Mesodermal cell (in vitro differentiated cells): ENCODE measurements at regions not wholly inside any gene's neighbourhood (a gene's known extent, or its start where the extent isn't known, plus 50 kb on each side); places are given as distances from the start of the nearest gene placed in this dataset.
"Not testable (repeated sequence)": the region's sequence is repeated elsewhere in the genome, so short reads cannot be mapped to it uniquely, and the experiment has no call there.

Source experiments
- H3K27ac ChIP-seq: 2 replicates; pipeline ENCODE4 v1.7.0; 2013; ENCODE audit warnings: mild to moderate bottlenecking, low read depth, low read length, moderate library complexity; ENCODE audit not compliant: severe bottlenecking
- H3K36me3 ChIP-seq: 2 replicates; pipeline ENCODE4 v1.7.1; 2013; ENCODE audit warnings: mild to moderate bottlenecking, low read length, moderate library complexity; ENCODE audit not compliant: control insufficient read depth, insufficient read depth
- H3K4me1 ChIP-seq: one replicate; pipeline ENCODE4 v1.7.1; 2013; ENCODE audit warnings: mild to moderate bottlenecking, low read length; ENCODE audit not compliant: insufficient read depth, control insufficient read depth, poor library complexity, severe bottlenecking
- H3K4me3 ChIP-seq: 2 replicates; pipeline ENCODE4 v1.7.0; 2013; ENCODE audit warnings: low read length, control low read depth, mild to moderate bottlenecking; ENCODE audit not compliant: insufficient read depth, poor library complexity, severe bottlenecking; ENCODE audit errors: extremely low read depth
- H3K9me3 ChIP-seq: 2 replicates; pipeline ENCODE4 v1.7.1; 2013; ENCODE audit warnings: mild to moderate bottlenecking, low read length, moderate library complexity; ENCODE audit not compliant: control insufficient read depth
- WGBS, 2 experiments: methylation state at CpG; one replicate each; pipeline ENCODE4 v1.1.5; 2013; ENCODE audit warnings: missing lambda C conversion rate in 2 of 2; ENCODE audit not compliant: insufficient coverage in 2 of 2; 5-methylcytosine and 5-hydroxymethylcytosine counted together

DNA sequence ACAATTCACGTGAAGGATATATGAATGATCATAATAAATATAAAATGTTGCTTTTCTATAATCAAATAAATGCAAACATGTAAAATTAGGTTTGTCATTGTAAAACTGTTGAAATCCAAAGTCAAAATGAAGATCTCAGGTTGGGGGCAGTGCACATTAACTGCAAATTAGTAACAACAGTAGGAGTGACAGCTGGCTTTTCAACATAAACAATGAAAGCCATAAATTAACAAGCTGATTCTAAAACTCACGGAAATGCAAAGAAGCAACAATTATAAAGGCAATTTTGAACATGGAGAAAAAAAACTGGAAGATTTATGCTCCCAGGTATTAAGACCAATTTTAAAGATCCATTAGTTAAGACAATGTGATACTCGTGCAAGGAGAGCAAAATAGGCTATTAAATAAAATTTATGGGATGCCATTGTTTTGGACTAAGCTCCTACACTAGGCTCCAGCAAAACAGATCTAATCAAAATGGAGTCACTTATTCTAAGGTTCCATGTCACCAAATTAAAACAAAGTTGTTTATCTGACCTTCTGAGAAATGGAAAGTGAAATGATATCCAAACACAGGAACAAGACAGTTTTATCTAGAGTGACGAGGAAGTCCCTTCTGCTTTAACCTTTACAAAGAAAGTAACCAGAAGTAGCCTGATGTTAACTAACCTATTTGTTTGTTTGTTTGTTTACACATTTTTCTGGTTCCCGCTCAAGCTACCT lies 770.8 kb downstream of the EPHA7 start:
- Histone ChIP-seq H3K4me3 (no peak overlapping the region), H3K4me1 (no peaks in the 10 kb centered on the region), H3K27ac (no peak overlapping the region), H3K36me3 (no peaks in the 10 kb centered on the region), H3K9me3 (no peaks in the 10 kb centered on the region)
- WGBS, 2 experiments, result 100% methylated on average over 1 of the region's 5 CpGs; no CpG with 5 or more reads in 1 of the 2 experiments

- Histone ChIP-seq H3K4me1 (no peaks in the 10 kb centered on the region), H3K4me3 (no peak overlapping the region), H3K36me3 (no peaks in the 10 kb centered on the region), H3K27ac (no peak overlapping the region), H3K9me3 (no peaks in the 10 kb centered on the region)
- WGBS, 2 experiments, result no CpG with 5 or more reads among the region's 5 CpGs
Observed at GRCh38 chr6:92647630-92648029, 771.7 kb downstream of the EPHA7 start.

- H3K9me3 ChIP-seq, H3K36me3 ChIP-seq, H3K4me3 ChIP-seq, H3K4me1 ChIP-seq, H3K27ac ChIP-seq: not testable (repeated sequence)
- 72% methylated on average over 18 of the region's 25 CpGs for WGBS, 2 experiments
Observed at GRCh38 chr6:92644104-92644791, 775.1 kb downstream of the EPHA7 start.

DNA sequence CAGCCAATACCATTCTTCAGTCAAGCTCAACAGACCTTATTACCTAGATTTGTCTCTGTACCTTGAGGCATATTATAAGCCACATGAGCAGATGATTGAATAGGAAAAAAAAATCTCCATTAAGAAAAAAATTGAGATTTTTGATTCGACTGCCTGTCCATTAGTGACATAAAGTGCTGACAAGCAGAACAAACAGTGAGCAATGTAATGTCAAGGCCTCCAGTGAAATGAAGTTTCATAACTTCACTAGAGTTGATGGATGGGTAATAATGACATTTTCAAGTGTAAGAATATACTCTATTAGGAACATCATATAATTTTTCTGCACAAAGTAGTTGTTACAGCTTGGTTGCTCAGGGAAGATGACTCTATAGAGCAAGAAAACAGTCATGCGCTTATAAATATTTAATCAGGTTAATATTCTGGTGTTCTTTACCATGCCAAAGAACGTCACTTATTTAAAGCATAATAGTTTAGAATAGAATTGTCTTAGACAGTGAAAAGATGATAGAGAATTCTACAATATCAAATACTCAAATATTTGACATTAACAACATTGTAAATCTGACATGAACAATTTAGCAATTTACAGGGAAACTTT lies 783.7 kb downstream of the EPHA7 start:
- H3K4me1 ChIP-seq, result no peaks in the 10 kb centered on the region
- 60 to 80% methylated on average over 1 of the region's 3 CpGs for WGBS, 2 experiments
- H3K27ac ChIP-seq, result no peak overlapping the region
- H3K36me3 ChIP-seq, result no peaks in the 10 kb centered on the region
- no peaks in the 10 kb centered on the region for H3K9me3 ChIP-seq
- H3K4me3 ChIP-seq, result no peak overlapping the region

- H3K36me3 ChIP-seq, result no peaks in the 10 kb centered on the region
- no peak overlapping the region for H3K27ac ChIP-seq
- no peaks in the 10 kb centered on the region for H3K4me1 ChIP-seq
- no peaks in the 10 kb centered on the region for H3K9me3 ChIP-seq
- no CpG with 5 or more reads among the region's 3 CpGs for WGBS, 2 experiments
- no peak overlapping the region for H3K4me3 ChIP-seq
Observed at GRCh38 chr6:92634561-92634960, 784.8 kb downstream of the EPHA7 start.

DNA sequence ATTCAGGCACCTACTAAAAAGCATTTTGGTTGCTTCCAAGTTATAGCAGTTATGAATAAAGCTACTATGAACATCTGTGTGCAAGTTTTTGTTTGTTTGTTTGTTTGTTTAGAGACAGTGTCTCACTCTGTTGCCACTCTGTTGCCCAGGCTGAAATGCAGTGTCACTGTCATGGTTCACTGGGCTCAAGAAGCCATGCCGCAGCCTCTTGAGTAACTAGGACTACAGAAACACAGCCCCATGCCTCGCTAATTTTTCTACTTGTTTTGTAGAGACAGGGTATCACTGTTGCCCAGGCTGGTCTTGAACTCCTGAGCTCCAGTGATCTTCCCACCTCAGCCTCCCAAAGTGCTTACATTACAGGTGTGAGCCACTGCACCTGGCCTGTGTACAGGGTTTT lies 795.9 kb downstream of the EPHA7 start:
- H3K27ac ChIP-seq, result no peak overlapping the region
- H3K4me1 ChIP-seq, result no peaks in the 10 kb centered on the region
- H3K4me3 ChIP-seq, result no peak overlapping the region
- no peaks in the 10 kb centered on the region for H3K9me3 ChIP-seq
- WGBS, 2 experiments, result 73 to 81% methylated on average over 2 of the region's 2 CpGs
- H3K36me3 ChIP-seq, result no peaks in the 10 kb centered on the region

GRCh38 chr6:92617721-92618120 lies 801.6 kb downstream of the EPHA7 start:
- 88 to 100% methylated on average over 2 of the region's 3 CpGs for WGBS, 2 experiments
- no peaks in the 10 kb centered on the region for H3K4me1 ChIP-seq
- no peaks in the 10 kb centered on the region for H3K36me3 ChIP-seq

DNA sequence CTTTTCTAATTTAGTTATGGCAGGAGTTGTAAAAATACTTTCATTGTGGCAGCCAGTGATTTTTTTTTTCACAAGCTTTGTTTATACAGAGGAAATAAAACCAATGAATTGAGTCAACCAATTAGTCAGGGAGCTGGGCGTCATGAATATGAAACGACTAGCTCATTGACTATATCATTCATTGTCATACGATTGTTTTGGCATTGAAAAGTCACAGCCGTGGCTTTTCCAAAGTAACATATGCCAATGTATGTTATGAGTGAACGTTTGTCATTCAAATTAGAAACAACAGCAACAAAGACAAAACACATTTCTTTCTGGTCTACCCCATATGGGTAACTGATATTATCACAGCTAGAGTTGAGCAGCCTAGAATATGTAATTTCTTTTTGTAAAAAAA lies 810.6 kb downstream of the EPHA7 start:
- WGBS, 2 experiments, result 100% methylated on average over 1 of the region's 5 CpGs; no CpG with 5 or more reads in 1 of the 2 experiments

More at GRCh38 chr6:92617721-92618120, 801.6 kb downstream of the EPHA7 start:
- no peaks in the 10 kb centered on the region for H3K9me3 ChIP-seq
- no peak overlapping the region for H3K4me3 ChIP-seq
- H3K27ac ChIP-seq, result no peak overlapping the region

DNA sequence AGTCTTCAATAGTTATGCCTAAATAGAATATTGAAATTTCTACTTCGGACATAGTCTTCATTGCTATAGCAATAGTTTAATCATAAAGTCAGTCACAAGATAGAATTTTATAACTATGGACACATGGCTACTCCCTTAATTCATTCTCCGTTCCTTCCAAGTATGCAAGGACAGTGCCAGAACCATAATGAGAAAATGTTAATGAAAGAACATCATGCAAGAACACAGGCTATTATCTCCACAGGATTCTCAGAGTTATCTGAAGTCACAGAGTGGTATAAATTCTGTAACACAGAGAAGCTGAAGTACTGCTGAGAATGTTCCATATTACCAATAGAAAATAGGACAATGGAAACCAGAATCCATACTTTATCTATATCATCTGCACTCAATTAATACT lies 826.2 kb downstream of the EPHA7 start:
- no CpG with 5 or more reads among the region's 2 CpGs for WGBS, 2 experiments
- H3K27ac ChIP-seq, result no peak overlapping the region
- no peaks in the 10 kb centered on the region for H3K4me1 ChIP-seq
- no peaks in the 10 kb centered on the region for H3K9me3 ChIP-seq
- no peak overlapping the region for H3K4me3 ChIP-seq
- no peaks in the 10 kb centered on the region for H3K36me3 ChIP-seq

More for the DNA sequence above, 810.6 kb downstream of the EPHA7 start:
- Histone ChIP-seq H3K36me3 (no peaks in the 10 kb centered on the region), H3K9me3 (no peaks in the 10 kb centered on the region), H3K4me3 (no peak overlapping the region), H3K27ac (no peak overlapping the region), H3K4me1 (no peaks in the 10 kb centered on the region)

- Histone ChIP-seq H3K9me3 (no peaks in the 10 kb centered on the region), H3K27ac (no peak overlapping the region), H3K4me3 (no peak overlapping the region), H3K36me3 (no peaks in the 10 kb centered on the region), H3K4me1 (no peaks in the 10 kb centered on the region)
- no CpG with 5 or more reads among the region's 1 CpG for WGBS, 2 experiments
Observed at GRCh38 chr6:92589996-92590395, 829.4 kb downstream of the EPHA7 start.

- H3K4me1 ChIP-seq, result no peaks in the 10 kb centered on the region
- WGBS, 2 experiments, result 80 to 97% methylated on average over 2 to 3 of the region's 3 CpGs
- H3K9me3 ChIP-seq, result no peaks in the 10 kb centered on the region
- H3K4me3 ChIP-seq, result no peak overlapping the region
- H3K36me3 ChIP-seq, result no peaks in the 10 kb centered on the region
- no peak overlapping the region for H3K27ac ChIP-seq
Observed at GRCh38 chr6:92588148-92588547, 831.2 kb downstream of the EPHA7 start.
